ENCODE measurements at regions not wholly inside any gene's neighbourhood (a gene's known extent, or its start where the extent isn't known, plus 50 kb on each side); places are given as distances from the start of the nearest gene placed in this dataset.
"Not testable (repeated sequence)": the region's sequence is repeated elsewhere in the genome, so short reads cannot be mapped to it uniquely, and the experiment has no call there.

DNA sequence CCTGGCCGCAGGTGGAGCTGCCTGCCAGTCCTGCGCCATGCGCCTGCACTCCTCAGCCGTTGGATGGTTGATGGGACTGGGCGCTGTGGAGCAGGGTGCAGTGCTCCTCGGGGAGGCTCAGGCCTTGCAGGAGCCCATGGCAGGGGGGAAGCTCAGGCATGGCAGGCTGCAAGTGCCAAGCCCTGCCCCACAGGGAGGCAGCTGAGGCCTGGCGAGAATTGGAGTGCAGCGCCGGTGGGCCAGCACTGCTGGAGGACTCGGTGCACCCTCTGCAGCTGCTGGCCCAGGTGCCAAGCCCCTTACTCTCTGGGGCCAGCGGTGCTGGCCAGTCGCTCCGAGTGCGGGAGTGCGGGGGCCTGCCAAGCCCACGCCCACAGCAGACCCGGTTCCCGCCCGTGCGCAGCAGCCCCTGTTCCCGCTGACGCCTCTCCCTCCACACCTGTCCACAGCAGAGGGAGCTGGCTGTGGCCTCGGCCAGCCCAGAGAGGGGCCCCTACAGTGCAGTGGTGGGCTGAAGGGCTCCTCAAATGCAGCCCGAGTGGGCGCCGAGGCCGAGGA, 275.9 kb upstream of the FRG1 start:
- DNase-seq (ENCODE audit: low read depth in 2 of 2), result no peak

DNA sequence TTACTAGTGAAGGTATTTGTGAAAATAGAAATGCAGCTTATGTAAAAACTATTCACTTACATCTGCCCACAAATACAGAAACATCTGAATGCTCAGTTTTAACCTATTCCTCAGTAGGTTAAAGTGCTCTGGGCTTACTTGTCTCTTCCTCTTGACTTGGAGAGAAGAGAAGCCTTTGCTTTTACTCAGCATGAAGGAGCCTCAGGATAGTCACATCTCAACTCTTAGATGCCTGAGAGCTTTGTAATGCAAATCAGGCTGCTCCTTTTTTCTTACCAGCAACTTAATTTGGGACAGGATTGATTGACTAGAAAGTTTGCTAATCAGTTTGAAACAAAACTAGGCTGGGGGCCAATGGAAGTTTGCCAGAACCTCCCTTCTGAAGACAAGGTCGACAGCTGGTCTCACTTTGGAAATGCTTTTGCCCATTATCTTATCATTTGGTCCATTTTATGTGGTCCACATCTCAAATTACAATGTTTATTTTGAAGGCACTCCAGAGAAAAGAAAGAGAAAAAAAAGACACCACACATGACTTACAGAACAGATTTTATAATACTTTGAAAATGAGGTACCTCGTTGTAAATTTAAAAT, 274.9 kb upstream of the FRG1 start:
- DNase-seq (ENCODE audit: low read depth in 2 of 2), result not testable (repeated sequence)

DNA sequence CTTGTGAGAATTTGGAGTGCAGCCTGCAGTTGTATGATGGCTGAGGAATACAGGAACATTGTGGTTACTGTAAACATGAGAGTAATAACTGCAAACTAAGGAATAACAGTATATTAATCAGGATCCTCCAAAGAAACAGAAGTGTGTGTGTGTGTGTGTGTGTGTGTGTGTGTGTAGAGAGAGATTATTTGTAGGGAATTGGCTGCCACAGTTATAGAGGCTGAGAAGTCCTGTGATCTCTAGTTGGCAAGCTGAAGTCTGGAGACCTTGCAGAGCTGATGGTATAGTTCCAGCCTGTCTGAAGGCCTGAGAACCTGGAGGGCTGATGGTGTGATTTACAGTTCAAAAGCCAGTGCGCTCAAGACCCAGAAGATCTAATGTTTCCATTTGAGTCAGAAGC, 273.3 kb upstream of the FRG1 start:
- DNase-seq (ENCODE audit: low read depth in 2 of 2), result not testable (repeated sequence)

DNA sequence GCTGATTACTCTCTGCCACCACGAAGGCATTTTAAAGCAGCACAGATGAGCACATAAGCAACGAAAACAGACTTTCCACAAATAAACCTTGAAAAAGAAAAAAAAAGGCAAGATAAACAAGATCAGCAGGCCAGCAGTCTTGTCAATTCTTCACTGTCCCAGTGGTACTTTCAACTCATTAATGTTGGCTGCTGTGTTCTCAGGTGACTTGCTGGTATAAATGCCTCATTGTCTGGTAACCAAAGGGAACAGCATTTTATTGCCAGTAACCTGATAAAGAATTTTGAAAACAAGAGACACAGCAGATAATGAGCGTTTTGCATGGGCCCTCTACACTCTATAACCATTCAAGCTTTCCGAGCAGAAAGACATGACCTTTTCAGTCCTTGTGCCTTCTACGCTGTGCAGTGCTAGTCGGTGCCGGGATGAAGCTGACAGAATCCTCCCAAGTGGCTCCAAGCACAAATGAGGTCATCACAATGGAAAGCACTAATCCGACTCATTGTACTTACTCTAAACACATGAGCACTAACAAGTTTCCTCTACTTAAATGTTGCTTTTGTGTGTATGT, 242.9 kb upstream of the FRG1 start:
- not testable (repeated sequence) for DNase-seq (ENCODE audit: low read depth in 2 of 2)

DNA sequence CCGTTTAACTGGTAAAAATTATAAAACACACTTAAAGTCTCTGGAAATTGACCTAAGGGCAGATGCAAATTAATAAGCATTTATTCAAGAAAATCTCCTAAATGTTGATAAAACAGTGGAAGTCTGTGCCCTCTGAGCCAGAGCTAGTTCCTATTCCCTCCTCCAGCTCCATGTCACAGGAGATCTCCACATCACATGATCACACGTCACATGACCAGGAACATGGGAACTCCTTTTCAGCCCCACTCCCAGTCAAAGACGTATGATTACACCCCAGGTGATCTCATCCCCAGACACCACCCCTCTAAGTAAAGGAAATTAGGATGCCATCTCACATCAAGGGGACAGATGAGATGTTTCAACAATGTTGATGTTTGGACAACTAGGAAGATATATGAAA, 237.7 kb upstream of the FRG1 start:
- not testable (repeated sequence) for DNase-seq (ENCODE audit: low read depth in 2 of 2)

DNA sequence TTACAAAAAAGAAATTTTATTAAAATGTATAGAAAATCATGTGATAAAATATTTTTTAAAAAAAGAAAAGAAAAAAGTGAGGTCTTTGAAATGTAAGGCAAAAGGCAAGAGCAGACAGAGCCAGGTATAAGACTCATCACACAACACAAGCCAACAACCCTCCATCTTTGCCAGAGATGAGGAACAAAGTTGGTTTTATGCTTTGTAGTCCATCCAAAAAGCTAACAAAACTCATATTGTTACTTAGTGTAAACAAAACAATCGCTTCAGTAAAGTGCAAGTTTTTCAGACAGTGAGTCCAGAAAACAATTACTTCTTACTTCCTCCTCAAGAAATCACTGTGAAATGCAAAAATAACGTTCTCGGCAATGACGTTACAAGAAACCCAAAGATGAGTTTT, 233.9 kb upstream of the FRG1 start:
- DNase-seq (ENCODE audit: low read depth in 2 of 2), result not testable (repeated sequence)

DNA sequence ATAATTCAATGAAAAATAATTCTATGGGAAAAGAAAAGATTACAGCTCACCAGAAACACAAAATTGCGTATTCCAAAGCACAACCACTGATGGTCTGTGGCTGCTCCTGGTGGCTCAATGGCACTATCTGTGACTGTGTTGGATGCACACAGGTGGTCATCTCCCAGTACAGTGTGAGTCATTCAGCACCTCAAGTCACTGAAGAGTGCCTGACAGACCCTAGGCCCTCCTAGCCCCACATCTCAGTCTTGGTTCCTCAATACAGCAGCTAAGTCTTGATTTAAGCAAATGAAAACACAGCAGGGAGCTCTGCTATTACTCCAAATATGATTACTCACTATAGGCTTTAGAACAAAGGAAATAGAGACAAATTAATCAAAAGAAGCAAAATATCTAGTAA, 233.4 kb upstream of the FRG1 start:
- DNase-seq (ENCODE audit: low read depth in 2 of 2), result not testable (repeated sequence)

DNA sequence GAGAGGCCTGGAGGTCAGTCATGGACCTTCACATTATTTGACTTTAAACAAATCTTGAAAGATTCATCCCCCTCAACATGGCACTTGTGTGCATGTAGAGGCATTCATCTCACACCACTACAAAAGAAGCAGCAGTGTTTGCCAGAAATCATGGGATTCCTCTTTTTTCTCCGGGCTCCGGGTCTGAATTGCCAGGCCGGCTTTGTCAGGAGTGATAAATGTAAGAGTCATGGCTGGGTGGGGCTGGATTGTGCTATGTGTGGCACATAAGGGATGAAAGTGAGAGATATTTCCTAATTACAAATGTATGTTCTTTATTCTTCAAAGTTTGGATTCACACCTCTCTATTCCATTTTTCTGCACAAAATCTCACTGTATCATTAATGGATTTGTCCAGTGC, 228.7 kb upstream of the FRG1 start:
- DNase-seq (ENCODE audit: low read depth in 2 of 2), result not testable (repeated sequence)

DNA sequence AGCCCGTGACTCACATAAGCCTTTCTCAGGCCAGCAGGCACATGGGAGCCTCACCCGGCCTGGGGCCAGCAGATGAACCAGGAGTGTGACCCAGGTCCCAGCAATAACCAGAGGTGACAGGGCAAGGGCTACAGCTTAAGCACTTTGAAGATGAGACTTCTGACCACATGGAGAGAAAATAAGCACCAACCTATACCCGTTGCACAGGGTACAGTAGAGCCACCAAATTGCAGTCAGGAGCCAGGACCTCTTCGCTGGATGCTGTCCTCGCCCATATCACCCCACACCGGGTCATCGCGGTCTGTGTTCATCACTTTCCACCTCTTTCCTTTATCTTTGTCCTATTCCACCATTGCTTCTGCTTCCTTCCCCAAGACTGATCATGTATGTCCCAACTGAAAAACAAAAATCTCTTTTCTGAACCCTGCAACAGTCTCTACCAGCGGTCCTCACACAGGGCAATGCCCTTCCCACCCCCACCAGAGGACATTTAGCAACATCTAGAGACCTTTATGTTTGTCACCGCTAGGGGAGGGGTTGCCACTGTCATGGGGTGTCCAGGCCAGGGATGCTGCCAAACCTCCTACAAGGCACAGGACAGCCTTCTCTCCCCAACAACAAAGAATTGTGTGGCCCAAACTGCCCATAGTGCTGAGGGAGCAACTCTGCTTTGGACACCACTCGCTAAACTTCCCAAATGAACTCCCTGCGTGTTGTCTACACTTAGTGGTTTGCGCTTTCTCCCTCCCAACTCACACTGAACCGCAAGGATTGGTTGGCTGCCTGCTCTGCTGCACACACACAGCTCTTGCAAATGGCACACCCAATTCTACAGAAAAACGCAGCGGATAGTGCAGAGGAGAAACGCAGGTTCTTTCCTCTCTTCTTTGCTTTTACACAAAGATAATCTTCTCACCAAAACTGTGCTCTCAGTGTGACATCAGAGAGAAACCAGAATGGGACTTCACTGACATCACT, 219.4 kb upstream of the FRG1 start:
- not testable (repeated sequence) for DNase-seq (ENCODE audit: low read depth in 2 of 2)

DNA sequence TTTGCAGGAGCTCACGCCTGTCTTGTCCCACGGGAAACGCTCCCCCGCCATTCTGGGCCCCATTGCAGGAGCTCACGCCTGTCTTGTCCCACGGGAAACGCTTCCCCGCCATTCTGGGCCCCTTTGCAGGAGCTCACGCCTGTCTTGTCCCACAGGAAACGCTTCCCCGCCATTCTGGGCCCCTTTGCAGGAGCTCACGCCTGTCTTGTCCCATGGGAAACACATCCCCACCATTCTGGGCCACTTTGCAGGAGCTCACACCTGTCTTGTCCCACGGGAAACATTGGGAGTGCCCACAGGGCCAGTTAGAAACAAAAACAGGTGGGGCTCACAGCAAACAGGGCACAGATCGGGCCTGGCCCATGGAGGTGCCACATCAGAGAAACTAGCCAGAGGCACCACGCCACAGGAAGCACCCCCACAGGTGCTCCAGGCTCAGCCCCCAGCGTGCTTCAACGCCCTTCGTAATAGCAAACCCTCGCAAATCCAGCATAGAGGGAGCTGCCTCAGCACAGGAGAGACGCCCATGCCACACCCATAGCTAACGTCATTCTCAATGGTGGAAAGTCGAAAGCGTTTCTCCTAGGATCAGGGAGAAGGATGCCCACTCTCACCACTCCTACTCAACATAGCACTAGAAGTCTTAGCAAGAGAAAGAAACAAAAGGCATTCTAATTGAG, 218.2 kb upstream of the FRG1 start:
- not testable (repeated sequence) for DNase-seq (ENCODE audit: low read depth in 2 of 2)

DNA sequence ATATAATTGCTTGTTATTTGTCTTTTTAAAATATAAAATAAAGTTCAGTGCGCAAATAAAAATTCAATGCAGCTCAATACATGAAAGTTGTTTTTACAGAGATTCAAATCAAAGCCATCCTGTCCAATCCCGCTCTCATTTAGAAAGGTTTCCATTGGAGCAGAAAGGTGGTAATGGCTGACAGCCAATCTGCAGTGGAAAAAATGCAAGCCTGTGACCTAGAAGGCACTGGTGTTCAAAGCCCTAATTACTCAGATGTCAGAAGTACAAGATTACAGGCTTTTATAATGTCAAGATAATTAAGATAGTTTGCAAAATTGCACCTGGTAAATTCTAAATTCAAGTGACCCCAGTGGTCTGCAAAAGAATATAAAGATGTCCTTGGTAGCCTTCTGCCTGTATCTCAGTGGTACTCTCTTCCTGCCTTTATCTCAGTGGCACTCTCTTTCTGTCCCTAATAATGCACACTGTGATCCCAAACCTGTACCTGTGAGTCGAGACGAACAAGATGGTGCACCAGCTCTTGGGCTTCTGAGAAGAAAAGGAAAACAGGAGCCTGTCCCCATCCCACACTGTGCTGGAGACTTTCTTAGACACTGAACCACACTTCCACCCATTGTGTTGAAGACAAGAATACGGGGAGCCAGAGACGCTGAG, 212.6 kb upstream of the FRG1 start:
- DNase-seq (ENCODE audit: low read depth in 2 of 2), result not testable (repeated sequence)

DNA sequence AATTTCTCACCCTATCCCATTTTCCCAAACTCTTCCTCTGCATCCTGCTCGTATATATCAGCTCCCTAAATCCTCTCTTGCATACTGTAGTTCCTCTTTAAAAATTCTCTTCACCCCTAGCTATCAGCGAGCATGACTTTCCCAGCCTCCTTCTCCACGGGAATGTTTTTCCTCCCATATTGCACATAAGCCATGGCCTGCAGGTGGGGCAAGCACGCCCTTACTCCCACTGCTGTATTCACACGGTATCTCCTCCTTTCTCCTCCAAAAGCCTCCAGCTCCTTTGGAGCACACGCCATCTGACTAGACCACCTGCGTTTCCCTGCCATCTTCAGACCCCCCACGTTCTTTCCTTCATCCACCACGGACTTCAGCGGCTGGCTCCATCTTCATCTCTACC, 208.7 kb upstream of the FRG1 start:
- DNase-seq (ENCODE audit: low read depth in 2 of 2), result not testable (repeated sequence)

DNA sequence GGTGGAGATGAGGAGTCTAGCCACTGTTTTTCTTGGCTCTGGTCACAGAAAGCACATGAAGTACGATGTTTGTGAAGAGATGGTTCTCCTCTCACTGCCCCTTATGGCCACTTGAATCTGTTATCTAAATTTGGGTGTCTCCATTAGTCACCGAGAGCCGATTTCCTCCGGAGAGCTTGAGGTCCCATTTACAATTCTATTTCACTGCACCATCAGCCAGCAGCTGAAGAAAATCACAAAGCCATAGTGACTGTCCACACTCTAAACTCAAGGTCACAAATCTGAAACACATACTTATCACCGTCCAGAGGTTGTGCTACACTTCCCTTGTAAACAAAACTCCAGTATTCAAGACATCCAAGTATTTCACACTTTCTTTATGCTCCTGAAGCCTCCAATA, 207.2 kb upstream of the FRG1 start:
- not testable (repeated sequence) for DNase-seq (ENCODE audit: low read depth in 2 of 2)

DNA sequence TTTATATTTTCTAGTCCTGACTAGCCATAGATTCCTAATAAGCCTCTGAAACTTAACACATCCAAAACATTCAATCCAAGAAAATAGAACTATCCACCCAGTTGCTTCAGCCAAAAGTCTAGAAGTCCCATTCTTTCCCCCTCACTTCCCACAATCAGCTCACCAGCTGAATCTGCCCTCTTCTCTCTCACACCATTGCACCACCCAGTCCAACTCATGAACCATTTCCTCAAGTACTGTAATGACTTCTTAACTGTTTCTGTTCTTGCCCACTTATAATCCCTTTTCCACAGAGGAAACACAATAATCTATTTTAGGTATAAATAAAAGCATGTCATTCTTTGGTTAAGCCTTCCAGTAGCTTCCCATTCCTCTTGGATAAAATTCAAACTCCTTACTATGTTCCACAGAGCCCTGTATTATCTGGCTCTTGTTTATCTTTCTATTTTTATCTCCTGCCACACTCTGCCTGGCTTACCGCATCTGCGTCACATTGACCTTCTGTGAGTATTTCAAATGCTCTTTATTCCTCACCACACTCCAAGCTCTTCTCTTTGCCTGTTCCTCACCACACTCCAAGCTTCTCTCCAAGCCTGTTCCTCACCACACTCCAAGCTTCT, 205.9 kb upstream of the FRG1 start:
- not testable (repeated sequence) for DNase-seq (ENCODE audit: low read depth in 2 of 2)

DNA sequence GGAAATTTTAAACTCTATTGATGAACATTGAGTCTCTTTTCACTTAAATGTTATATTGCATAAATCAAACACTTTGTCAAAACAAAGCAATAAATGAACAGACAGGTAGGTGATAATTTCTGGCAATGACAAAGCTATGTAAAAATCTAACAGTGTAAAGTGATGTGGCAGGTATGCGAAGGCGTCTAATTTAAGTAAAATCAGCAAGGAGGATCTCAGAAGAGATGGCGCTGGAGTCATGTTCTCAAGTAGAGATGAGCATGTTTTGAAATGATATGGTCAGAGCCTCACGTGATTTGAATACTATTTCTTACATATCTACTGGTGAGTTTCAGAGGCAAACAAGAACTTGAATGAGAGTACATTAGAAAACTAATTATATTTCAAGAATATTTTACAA, 204.0 kb upstream of the FRG1 start:
- DNase-seq (ENCODE audit: low read depth in 2 of 2), result not testable (repeated sequence)

DNA sequence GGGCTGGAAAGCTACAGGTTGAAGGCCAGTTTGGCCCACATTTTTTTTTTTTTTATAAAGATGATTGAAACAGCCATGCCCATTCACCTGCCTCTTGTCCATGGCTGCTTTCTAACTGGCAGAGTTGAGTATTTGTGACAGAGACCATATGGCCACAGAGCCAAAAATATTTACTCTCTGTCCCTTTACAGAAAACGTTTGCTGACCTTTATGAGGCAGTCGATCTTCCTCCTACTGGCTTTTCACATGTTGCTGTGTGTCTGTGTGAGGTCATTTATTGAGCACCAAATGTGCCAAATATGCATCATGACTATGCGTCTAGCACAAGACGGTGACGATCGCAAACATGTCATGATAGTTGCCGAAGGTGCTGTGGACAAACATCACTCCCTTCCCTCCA, 200.6 kb upstream of the FRG1 start:
- not testable (repeated sequence) for DNase-seq (ENCODE audit: low read depth in 2 of 2)

DNA sequence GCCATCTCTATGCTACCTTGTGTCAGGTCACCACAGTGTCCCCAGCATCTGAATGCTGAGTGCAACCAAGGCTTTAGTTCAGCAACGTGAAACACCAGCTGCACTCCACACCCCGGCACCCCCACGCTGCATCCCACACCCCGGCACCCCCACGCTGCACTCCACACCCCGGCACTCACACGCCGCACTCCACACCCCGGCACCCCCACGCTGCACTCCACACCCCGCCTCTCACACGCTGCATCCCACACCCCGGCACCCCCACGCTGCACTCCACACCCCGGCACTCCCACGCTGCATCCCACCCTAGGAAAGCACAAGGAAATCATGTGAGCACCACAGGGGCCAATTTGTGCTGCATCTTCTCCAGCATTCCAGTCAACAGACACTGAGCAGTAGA, 199.8 kb upstream of the FRG1 start:
- no peak for DNase-seq (ENCODE audit: low read depth in 2 of 2)

DNA sequence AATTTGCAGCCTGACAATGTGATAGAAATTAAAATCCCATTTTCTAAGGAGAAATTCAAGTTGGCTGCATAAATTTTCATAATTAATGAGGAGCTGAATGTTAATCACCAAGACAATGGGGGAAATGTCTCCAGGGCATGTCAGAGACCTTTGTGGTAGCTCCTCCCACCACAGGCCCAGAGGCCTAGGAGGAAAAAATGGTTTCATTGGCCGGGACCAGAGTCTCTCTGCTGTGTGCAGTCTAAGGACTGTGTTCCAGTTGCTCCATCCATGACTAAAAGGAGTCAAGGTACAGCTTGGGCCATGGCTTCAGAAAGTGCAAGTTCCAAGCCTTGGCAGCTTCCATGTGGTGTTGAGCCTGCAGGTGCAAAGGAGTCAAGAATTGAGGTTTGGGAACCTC, 187.6 kb upstream of the FRG1 start:
- DNase-seq (ENCODE audit: low read depth in 2 of 2), result not testable (repeated sequence)

DNA sequence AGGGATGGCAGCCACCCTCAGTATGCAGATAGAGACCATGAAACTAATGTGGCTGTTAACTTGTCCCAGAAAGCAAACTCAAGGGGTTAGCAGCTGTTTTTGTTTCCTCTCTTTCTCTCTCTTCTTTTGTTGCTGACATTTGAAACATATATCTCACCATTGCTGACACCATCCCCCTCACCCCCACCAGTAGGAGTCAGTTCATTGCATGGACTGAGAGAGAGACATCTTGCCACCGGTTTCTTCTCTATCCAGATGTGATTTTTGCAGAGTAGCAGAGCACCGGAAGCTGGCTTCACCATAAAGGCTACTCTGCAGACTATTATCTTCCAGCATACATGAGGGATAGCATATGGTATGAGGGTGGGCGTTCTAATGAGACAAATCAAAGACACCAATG, 177.1 kb upstream of the FRG1 start:
- DNase-seq (ENCODE audit: low read depth in 2 of 2), result no peak

DNA sequence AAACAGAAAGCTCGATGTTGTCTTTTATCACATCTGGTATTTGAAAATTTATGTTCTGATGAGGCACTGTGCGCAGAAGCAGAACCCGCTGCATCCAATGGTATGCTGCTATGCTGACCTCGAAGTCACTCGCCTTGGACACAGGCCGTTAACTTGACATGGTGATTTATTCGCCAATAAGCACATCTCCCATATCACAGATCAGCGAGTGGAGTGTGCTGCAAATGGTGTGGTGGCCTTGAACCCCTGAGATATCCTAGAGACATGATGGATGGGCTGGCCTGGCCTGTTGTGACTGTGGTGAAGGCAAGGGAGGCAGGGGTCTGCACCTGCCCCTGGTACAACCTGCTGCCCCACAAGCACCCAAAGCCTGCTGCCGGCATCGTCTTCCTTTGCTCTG, 175.4 kb upstream of the FRG1 start:
- no peak for DNase-seq (ENCODE audit: low read depth in 2 of 2)

DNA sequence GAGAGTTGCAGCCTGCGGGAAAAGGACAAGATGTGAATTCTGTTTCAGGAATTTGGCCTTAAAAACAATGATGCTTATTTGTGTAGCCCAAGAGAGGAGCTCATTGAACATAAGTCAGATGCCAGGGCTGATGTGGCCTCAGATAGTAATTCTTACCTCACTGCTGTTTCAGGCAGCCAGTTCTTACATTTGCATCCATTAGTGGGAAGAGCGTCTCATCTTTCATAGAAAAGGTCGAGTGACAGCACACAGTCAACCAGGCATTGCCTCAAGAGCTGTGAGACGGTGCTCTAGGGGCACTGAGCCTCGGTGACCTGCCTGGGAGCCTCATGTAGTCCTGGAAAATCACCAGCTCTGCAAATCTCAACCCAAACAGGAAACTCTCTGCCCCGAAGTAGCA, 174.9 kb upstream of the FRG1 start:
- DNase-seq (ENCODE audit: low read depth in 2 of 2), result no peak

Data from stimulated activated CD4-positive, alpha-beta T cell treated with anti-CD3 and anti-CD28 coated beads, Interleukin-1b, Interleukin-23, amount 100 ng/mL, for 1 hour (primary cell).